Gastrocnemius medialis (tissue), 4 donors: ENCODE measurements at regions not wholly inside any gene's neighbourhood (a gene's known extent, or its start where the extent isn't known, plus 50 kb on each side); places are given as distances from the start of the nearest gene placed in this dataset.

Experiments used
- ATAC-seq, 2 donors: fragments of 150-250 bp; one replicate each; pipeline ENCODE4 v1.9.1; 2016
- DNase-seq, 2 donors: peaks; one replicate each; pipeline ENCODE4 v3.0.0-alpha.2; 2019
- H3K27ac ChIP-seq, 4 donors: fragments of 200-600 bp; sonication (generic); 1 replicate in 1 of 4; 2 replicates in 3 of 4; pipeline ENCODE4 v1.5.1; 2016 to 2018; ENCODE audit warnings: mild to moderate bottlenecking in 2 of 4, moderate library complexity in 1 of 4
- H3K27me3 ChIP-seq, 3 donors: fragments of 200-600 bp; sonication (generic) in 2 of 3; 1 replicate in 1 of 3; 2 replicates in 2 of 3; pipeline versions ENCODE4 v1.5.1 to v1.6.0; 2016 to 2019; ENCODE audit warnings: mild to moderate bottlenecking in 1 of 3, moderate library complexity in 1 of 3
- H3K36me3 ChIP-seq, 2 donors: fragments of 200-600 bp; sonication (generic) in 1 of 2; one replicate each; pipeline ENCODE4 v1.5.1; 2017 to 2018
- H3K4me1 ChIP-seq, 2 donors: fragments of 200-600 bp; sonication (generic) in 1 of 2; one replicate each; pipeline ENCODE4 v1.5.1; 2016 to 2017; ENCODE audit warnings: mild to moderate bottlenecking in 2 of 2
- H3K4me3 ChIP-seq, 4 donors: fragments of 200-600 bp; sonication (generic) in 3 of 4; 1 replicate in 1 of 4; 2 replicates in 3 of 4; pipeline ENCODE4 v1.5.1; 2016 to 2019; ENCODE audit warnings: mild to moderate bottlenecking in 2 of 4
- H3K9me3 ChIP-seq, 3 donors: fragments of 200-600 bp; sonication (generic) in 2 of 3; 1 replicate in 1 of 3; 2 replicates in 2 of 3; pipeline ENCODE4 v1.5.1; 2016 to 2019
- CTCF ChIP-seq, 5 experiments: fragments of 450-650 bp in 3 of 5; fragments of 200-600 bp in 2 of 5; sonication (generic) in 2 of 5; IDR thresholded peaks in 4 of 5; conservative IDR thresholded peaks in 1 of 5; 1 replicate in 4 of 5; 2 replicates in 1 of 5; pipeline ENCODE4 v1.5.1; 2016 to 2019; ENCODE audit warnings: antibody characterized with exemption in 5 of 5, mild to moderate bottlenecking in 3 of 5, moderate library complexity in 3 of 5
- POLR2A ChIP-seq, 2 donors: fragments of 450-650 bp; IDR thresholded peaks; one replicate each; pipeline ENCODE4 v1.6.1; 2017; ENCODE audit warnings: antibody characterized with exemption in 2 of 2, mild to moderate bottlenecking in 2 of 2, moderate library complexity in 2 of 2
- in situ Hi-C, 4 donors: fragments of 200-750 bp; cut with MboI; loops; one replicate each; pipeline versions ENCODE4 v1.15.0 to v1.8.0; 2017; ENCODE audit warnings: low sequenced_read_pairs in 4 of 4
- intact Hi-C: fragments of 100-400 bp; cut with DNase I; formaldehyde crosslinking; loops from one replicate; pipeline ENCODE4 v1.15.1; 2023; ENCODE audit warnings: low total_unique reads

GRCh38 chr17:72423718-72424117 lies 302.9 kb downstream of the SOX9 start:
- TF ChIP-seq CTCF (IDR thresholded peaks at IDR 0.05 in 4 of 5, conservative IDR thresholded peaks at IDR 0.05 in 1 of 5) (no peak), POLR2A (IDR thresholded peaks at IDR 0.05) (no peak)
- DNase-seq (no peak), ATAC-seq (no peak)
- in situ Hi-C loops: loop anchor here in 1 of 4 donors (25.0 kb wide), 1 partner anchor 261 kb away; no protein-coding TSS in a partner anchor
- Histone ChIP-seq H3K9me3 (no peaks in the 10 kb centered on the region), H3K36me3 (no peaks in the 10 kb centered on the region), H3K27me3 (no peaks in the 10 kb centered on the region), H3K4me3 (no peak overlapping the region), H3K4me1 (peaks cover 0 to 11% of the 10 kb centered on the region in 2 donors), H3K27ac (no peak overlapping the region)
- intact Hi-C loops: no loop called here

GRCh38 chr17:72424505-72425117 lies 303.8 kb downstream of the SOX9 start:
- intact Hi-C loops: no loop called here
- in situ Hi-C loops: loop anchor here in 1 of 4 donors (25.0 kb wide), 1 partner anchor 262 kb away; no protein-coding TSS in a partner anchor

GRCh38 chr17:72425133-72425793 lies 304.4 kb downstream of the SOX9 start:
- Histone ChIP-seq H3K4me3 (no peak overlapping the region), H3K27me3 (no peaks in the 10 kb centered on the region), H3K4me1 (peaks cover 0 to 11% of the 10 kb centered on the region in 2 donors), H3K9me3 (no peaks in the 10 kb centered on the region), H3K36me3 (no peaks in the 10 kb centered on the region), H3K27ac (no peak overlapping the region)
- intact Hi-C loops: no loop called here
- DNase-seq (no peak), ATAC-seq (no peak)
- in situ Hi-C loops: no loop called here
- TF ChIP-seq POLR2A (IDR thresholded peaks at IDR 0.05) (no peak), CTCF (IDR thresholded peaks at IDR 0.05 in 4 of 5, conservative IDR thresholded peaks at IDR 0.05 in 1 of 5) (no peak)

More at GRCh38 chr17:72424505-72425117, 303.8 kb downstream of the SOX9 start:
- ATAC-seq: no peak
- DNase-seq: no peak
- H3K27me3 ChIP-seq: no peaks in the 10 kb centered on the region
- H3K27ac ChIP-seq: no peak overlapping the region
- no peaks in the 10 kb centered on the region for H3K9me3 ChIP-seq
- no peaks in the 10 kb centered on the region for H3K36me3 ChIP-seq
- H3K4me3 ChIP-seq: no peak overlapping the region
- peaks cover 0 to 11% of the 10 kb centered on the region in 2 donors for H3K4me1 ChIP-seq
- TF ChIP-seq CTCF (IDR thresholded peaks at IDR 0.05 in 4 of 5, conservative IDR thresholded peaks at IDR 0.05 in 1 of 5): no peak
- no peak for TF ChIP-seq POLR2A (IDR thresholded peaks at IDR 0.05)

- TF ChIP-seq POLR2A (IDR thresholded peaks at IDR 0.05): no peak
- no peak for TF ChIP-seq CTCF (IDR thresholded peaks at IDR 0.05 in 4 of 5, conservative IDR thresholded peaks at IDR 0.05 in 1 of 5)
- no peak overlapping the region for H3K27ac ChIP-seq
- DNase-seq: no peak
These were observed 305.0 kb downstream of the SOX9 start for GRCh38 chr17:72425794-72426168.

More at GRCh38 chr17:72425794-72426168, 305.0 kb downstream of the SOX9 start:
- intact Hi-C loops (no loop called here), in situ Hi-C loops (no loop called here)
- Histone ChIP-seq H3K4me1 (peaks cover 0 to 9% of the 10 kb centered on the region in 2 donors), H3K36me3 (no peaks in the 10 kb centered on the region), H3K27me3 (no peaks in the 10 kb centered on the region), H3K9me3 (no peaks in the 10 kb centered on the region), H3K4me3 (no peak overlapping the region)
- no peak for ATAC-seq
